HepG2 (cell line): ENCODE measurements at regions not wholly inside any gene's neighbourhood (a gene's known extent, or its start where the extent isn't known, plus 50 kb on each side); places are given as distances from the start of the nearest gene placed in this dataset.

Source experiments
- ATF1 ChIP-seq: IDR thresholded peaks from 2 replicates; pipeline ENCODE4 v1.6.1; 2016; ENCODE audit warnings: mild to moderate bottlenecking, control low read depth
- HMGXB4 ChIP-seq, 2 experiments: sonication (generic) in 1 of 2; formaldehyde crosslinking in 1 of 2; IDR thresholded peaks; 2 replicates each; pipeline versions ENCODE4 v1.4.0 to v1.6.1; 2018 to 2020; ENCODE audit warnings: missing genetic modification reagents in 2 of 2, borderline replicate concordance in 1 of 2, low read depth in 1 of 2, mild to moderate bottlenecking in 1 of 2, missing biosample characterization in 1 of 2
- HNRNPUL1 ChIP-seq: fragments of 200-400 bp; formaldehyde crosslinking; IDR thresholded peaks from 2 replicates; pipeline ENCODE4 v1.6.1; 2017; ENCODE audit warnings: low read depth, mild to moderate bottlenecking, low read length, moderate library complexity
- HOXA5 ChIP-seq: sonication (generic); formaldehyde crosslinking; IDR thresholded peaks from 2 replicates; pipeline ENCODE4 v1.4.0; 2020; ENCODE audit warnings: missing genetic modification reagents
- KLF6 ChIP-seq: IDR thresholded peaks from 2 replicates; pipeline ENCODE4 v1.8.0; 2016; ENCODE audit warnings: missing biosample characterization, missing genetic modification reagents
- MATR3 ChIP-seq: sonication (generic); formaldehyde crosslinking; IDR thresholded peaks from 2 replicates; pipeline ENCODE4 v1.4.0; 2020; ENCODE audit warnings: missing genetic modification reagents
- NCOA5 ChIP-seq: sonication (generic); formaldehyde crosslinking; IDR thresholded peaks from 2 replicates; pipeline ENCODE4 v1.4.0; 2020; ENCODE audit warnings: missing genetic modification reagents
- NFIB ChIP-seq: sonication (generic); formaldehyde crosslinking; IDR thresholded peaks from 2 replicates; pipeline ENCODE4 v1.9.0; 2021; ENCODE audit warnings: missing genetic modification reagents, mild to moderate bottlenecking, borderline replicate concordance
- ZNF280D ChIP-seq: sonication (generic); formaldehyde crosslinking; IDR thresholded peaks from 2 replicates; pipeline ENCODE4 v1.5.1; 2020; ENCODE audit warnings: mild to moderate bottlenecking, missing genetic modification reagents

- TF ChIP-seq HOXA5 (CRISPR knock-in tag) (no peak), MATR3 (CRISPR knock-in tag) (no peak), ZNF280D (CRISPR knock-in tag) (no peak), ATF1 (CRISPR knock-in tag) (no peak), HNRNPUL1 (no peak), NFIB (CRISPR knock-in tag) (no peak), HMGXB4 (CRISPR knock-in tag; IDR thresholded peaks at IDR 0.05; ENCODE audit: borderline replicate concordance in 1 of 2, low read depth in 1 of 2) (no peak), NCOA5 (CRISPR knock-in tag) (no peak), KLF6 (CRISPR knock-in tag) (no peak)
Observed at GRCh38 chrX:39576041-39576872, 521.5 kb downstream of the BCOR start (continued).
